ENCODE measurements at regions not wholly inside any gene's neighbourhood (a gene's known extent, or its start where the extent isn't known, plus 50 kb on each side); places are given as distances from the start of the nearest gene placed in this dataset.

GRCh38 chr16:82220541-82220940, 50.5 kb upstream of the MPHOSPH6 start:
- Histone ChIP-seq H3K4me3 (ENCODE audit: insufficient read depth, low read depth, low read length) (no peak overlapping the region), H3K36me3 (replicated peaks; ENCODE audit: control insufficient read depth, insufficient read depth, low read length) (no peaks in the 10 kb centered on the region), H3K27me3 (ENCODE audit: control insufficient read depth, insufficient read depth, low read length) (no peaks in the 10 kb centered on the region)
- DNase-seq: no peak
